ENCODE measurements at regions not wholly inside any gene's neighbourhood (a gene's known extent, or its start where the extent isn't known, plus 50 kb on each side); places are given as distances from the start of the nearest gene placed in this dataset.

- H3K4me1 ChIP-seq (ENCODE audit: control insufficient read depth, insufficient read depth, low read length), result no peaks in the 10 kb centered on the region
- no peaks in the 10 kb centered on the region for H3K9me3 ChIP-seq (ENCODE audit: control insufficient read depth, insufficient read depth, low read depth, low read length)
- no peak overlapping the region for H3K27ac ChIP-seq (ENCODE audit: extremely low read depth, low read depth, low read length)
- ChIA-PET POLR2A (no interaction called here), CTCF (no interaction called here)
- no peak overlapping the region for H3K4me3 ChIP-seq (ENCODE audit: low read depth, low read length)
- no peaks in the 10 kb centered on the region for H3K36me3 ChIP-seq (ENCODE audit: control insufficient read depth in 2 of 2, insufficient read depth in 1 of 2, low read length in 2 of 2)
- no peak for TF ChIP-seq OVOL3 (tag by site-specific recombination; IDR thresholded peaks at IDR 0.05)
These were observed 110.9 kb downstream of the LRRC30 start for GRCh38 chr18:7341581-7342337.

GRCh38 chr18:7349181-7349837 lies 118.4 kb downstream of the LRRC30 start:
- TF ChIP-seq ZSCAN30 (tag by site-specific recombination; IDR thresholded peaks at IDR 0.05) (no peak), ZNF324 (tag by site-specific recombination; IDR thresholded peaks at IDR 0.05) (no peak), ZNF558 (tag by site-specific recombination; IDR thresholded peaks at IDR 0.05) (no peak), ZNF426 (tag by site-specific recombination; IDR thresholded peaks at IDR 0.05) (no peak), ZNF292 (tag by site-specific recombination; IDR thresholded peaks at IDR 0.05; ENCODE audit: borderline replicate concordance, low read depth) (no peak), ZNF146 (tag by site-specific recombination; IDR thresholded peaks at IDR 0.05) (no peak), ZNF664 (tag by site-specific recombination; IDR thresholded peaks at IDR 0.05) (no peak), TSHZ1 (tag by site-specific recombination; IDR thresholded peaks at IDR 0.05; ENCODE audit: borderline replicate concordance) (no peak), ZXDB (tag by site-specific recombination; IDR thresholded peaks at IDR 0.05) (no peak), REPIN1 (tag by site-specific recombination; IDR thresholded peaks at IDR 0.05; ENCODE audit: low read depth) (no peak), ZNF747 (tag by site-specific recombination; IDR thresholded peaks at IDR 0.05) (no peak), ZNF248 (tag by site-specific recombination; IDR thresholded peaks at IDR 0.05) (no peak), ZNF513 (tag by site-specific recombination; IDR thresholded peaks at IDR 0.05) (no peak), GLIS2 (tag by site-specific recombination; IDR thresholded peaks at IDR 0.05) (no peak), KLF9 (tag by site-specific recombination; IDR thresholded peaks at IDR 0.05; ENCODE audit: low read depth) (no peak), ZNF561 (tag by site-specific recombination; IDR thresholded peaks at IDR 0.05; ENCODE audit: borderline replicate concordance) (no peak), ZNF785 (tag by site-specific recombination; IDR thresholded peaks at IDR 0.05) (no peak)
- H3K4me1 ChIP-seq (ENCODE audit: control insufficient read depth, insufficient read depth, low read length), result no peaks in the 10 kb centered on the region
- ChIA-PET CTCF (interaction anchor here (0.5 to 0.8 kb wide), 2 partner anchors 33 to 569 kb away, joined by 3 read pairs; no protein-coding TSS in a partner anchor), POLR2A (no interaction called here)
- no peak overlapping the region for H3K27ac ChIP-seq (ENCODE audit: extremely low read depth, low read depth, low read length)
- no peak overlapping the region for H3K4me3 ChIP-seq (ENCODE audit: low read depth, low read length)
- no peaks in the 10 kb centered on the region for H3K36me3 ChIP-seq (ENCODE audit: control insufficient read depth in 2 of 2, insufficient read depth in 1 of 2, low read length in 2 of 2)
- H3K9me3 ChIP-seq (ENCODE audit: control insufficient read depth, insufficient read depth, low read depth, low read length), result no peaks in the 10 kb centered on the region

Data from HEK293 (cell line).